ENCODE measurements at regions not wholly inside any gene's neighbourhood (a gene's known extent, or its start where the extent isn't known, plus 50 kb on each side); places are given as distances from the start of the nearest gene placed in this dataset.

DNA sequence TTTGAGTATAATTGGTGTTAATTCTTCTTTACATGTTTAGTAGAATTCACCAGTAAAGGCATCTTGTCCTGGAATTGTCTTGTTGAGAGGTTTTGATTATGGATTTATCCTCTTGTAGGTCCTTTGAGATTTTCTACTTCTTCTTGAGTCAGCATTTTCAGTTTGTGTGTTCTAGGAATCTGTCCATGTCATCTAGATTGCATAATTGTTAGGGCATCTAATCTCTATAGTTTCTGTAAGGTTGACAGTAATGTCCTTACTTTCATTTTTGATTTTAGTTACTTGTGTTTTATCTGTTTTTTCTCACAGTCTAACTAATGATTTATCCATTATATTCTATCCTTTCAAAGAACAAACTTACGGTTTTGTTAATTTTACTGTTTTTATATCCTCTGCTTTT, 492.0 kb downstream of the FGF9 start:
- TF ChIP-seq TAF1 (IDR thresholded peaks at IDR 0.05; ENCODE audit: low read depth, low read length) (no peak), MAFK (IDR thresholded peaks at IDR 0.05; ENCODE audit: low read depth, low read length) (0 out of 2 replicates have a peak, but pooled peaks have one; percentile 4), SP1 (IDR thresholded peaks at IDR 0.05; ENCODE audit: low read depth, low read length) (no peak), POLR2A (IDR thresholded peaks at IDR 0.05; ENCODE audit: control extremely low read depth in 1 of 2, low read depth in 2 of 2, low read length in 2 of 2) (no peak), RFX5 (IDR thresholded peaks at IDR 0.05; ENCODE audit: borderline replicate concordance, low read depth, low read length) (no peak), CEBPB (IDR thresholded peaks at IDR 0.05; ENCODE audit: low read depth, low read length) (no peak), BCL11A (IDR thresholded peaks at IDR 0.05; ENCODE audit: low read depth in 2 of 2, low read length in 2 of 2) (no peak), SP2 (IDR thresholded peaks at IDR 0.05; ENCODE audit: low read length) (no peak), GABPA (IDR thresholded peaks at IDR 0.05; ENCODE audit: borderline replicate concordance, insufficient read depth, low read length) (no peak), CHD2 (IDR thresholded peaks at IDR 0.05; ENCODE audit: low read length) (no peak), RAD21 (IDR thresholded peaks at IDR 0.05 in 1 of 2, conservative IDR thresholded peaks at IDR 0.05 in 1 of 2; ENCODE audit: low read depth in 2 of 2, low read length in 2 of 2) (no peak), KDM1A (IDR thresholded peaks at IDR 0.05; ENCODE audit: borderline replicate concordance, low read length) (no peak)
- TF ChIP-seq, protein P1, sequence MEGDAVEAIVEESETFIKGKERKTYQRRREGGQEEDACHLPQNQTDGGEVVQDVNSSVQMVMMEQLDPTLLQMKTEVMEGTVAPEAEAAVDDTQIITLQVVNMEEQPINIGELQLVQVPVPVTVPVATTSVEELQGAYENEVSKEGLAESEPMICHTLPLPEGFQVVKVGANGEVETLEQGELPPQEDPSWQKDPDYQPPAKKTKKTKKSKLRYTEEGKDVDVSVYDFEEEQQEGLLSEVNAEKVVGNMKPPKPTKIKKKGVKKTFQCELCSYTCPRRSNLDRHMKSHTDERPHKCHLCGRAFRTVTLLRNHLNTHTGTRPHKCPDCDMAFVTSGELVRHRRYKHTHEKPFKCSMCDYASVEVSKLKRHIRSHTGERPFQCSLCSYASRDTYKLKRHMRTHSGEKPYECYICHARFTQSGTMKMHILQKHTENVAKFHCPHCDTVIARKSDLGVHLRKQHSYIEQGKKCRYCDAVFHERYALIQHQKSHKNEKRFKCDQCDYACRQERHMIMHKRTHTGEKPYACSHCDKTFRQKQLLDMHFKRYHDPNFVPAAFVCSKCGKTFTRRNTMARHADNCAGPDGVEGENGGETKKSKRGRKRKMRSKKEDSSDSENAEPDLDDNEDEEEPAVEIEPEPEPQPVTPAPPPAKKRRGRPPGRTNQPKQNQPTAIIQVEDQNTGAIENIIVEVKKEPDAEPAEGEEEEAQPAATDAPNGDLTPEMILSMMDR (IDR thresholded peaks at IDR 0.05; ENCODE audit: control extremely low read depth in 1 of 3, insufficient read depth in 1 of 3, low read depth in 1 of 3, low read length in 3 of 3) = no peak
